AG09309 (cell line): ENCODE measurements at regions not wholly inside any gene's neighbourhood (a gene's known extent, or its start where the extent isn't known, plus 50 kb on each side); places are given as distances from the start of the nearest gene placed in this dataset.

Experiments used
- DNase-seq: peaks from one replicate; pipeline ENCODE4 v3.0.0-alpha.2; 2010; ENCODE audit warnings: low read depth
- H3K4me3 ChIP-seq: 2 replicates; pipeline ENCODE4 v1.5.1; 2011; ENCODE audit warnings: mild to moderate bottlenecking, low read depth, low read length, moderate library complexity; ENCODE audit not compliant: control insufficient read depth
- TF ChIP-seq, protein P1 (sequence below): IDR thresholded peaks from 2 replicates; pipeline ENCODE4 v1.5.1; 2011; ENCODE audit warnings: mild to moderate bottlenecking, low read depth, low read length, inconsistent platforms; ENCODE audit not compliant: insufficient read depth, control insufficient read depth; ENCODE audit errors: missing control alignments

DNA sequence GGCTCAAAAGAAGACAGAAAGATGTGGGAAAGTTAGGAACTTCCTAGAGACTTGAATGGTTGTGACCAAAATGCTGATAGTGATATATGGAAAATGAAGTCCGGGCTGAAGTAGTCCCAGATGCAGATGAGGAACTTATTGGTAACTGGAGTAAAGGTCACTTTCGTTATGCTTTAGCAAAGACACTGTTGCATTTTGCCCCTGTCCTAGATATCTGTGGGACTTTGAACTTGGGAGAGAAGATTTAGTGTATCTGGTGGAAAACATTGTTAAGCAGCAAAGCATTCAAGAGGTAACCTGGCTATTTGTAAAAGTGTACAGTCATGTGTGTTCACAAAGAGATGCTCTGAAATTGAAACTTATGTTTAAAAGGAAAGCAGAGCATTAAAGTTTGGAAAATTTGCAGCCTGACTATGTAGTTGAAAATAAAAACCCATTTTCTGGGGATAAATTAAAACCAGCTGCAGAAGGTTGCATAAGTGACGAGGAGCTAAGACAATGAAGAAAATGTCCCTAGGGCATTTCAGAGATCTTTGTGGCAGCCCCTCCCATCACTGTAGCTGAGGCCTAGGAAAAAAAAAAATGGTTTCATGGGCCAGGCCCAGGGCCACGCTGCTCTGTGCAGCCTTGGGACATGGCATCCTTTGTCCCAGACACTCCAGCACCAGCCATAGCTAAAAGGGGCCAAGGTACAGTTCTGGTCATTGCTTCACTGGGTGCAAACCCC lies 1692.2 kb downstream of the HACE1 start:
- H3K4me3 ChIP-seq: no peak overlapping the region
- TF ChIP-seq, protein P1, sequence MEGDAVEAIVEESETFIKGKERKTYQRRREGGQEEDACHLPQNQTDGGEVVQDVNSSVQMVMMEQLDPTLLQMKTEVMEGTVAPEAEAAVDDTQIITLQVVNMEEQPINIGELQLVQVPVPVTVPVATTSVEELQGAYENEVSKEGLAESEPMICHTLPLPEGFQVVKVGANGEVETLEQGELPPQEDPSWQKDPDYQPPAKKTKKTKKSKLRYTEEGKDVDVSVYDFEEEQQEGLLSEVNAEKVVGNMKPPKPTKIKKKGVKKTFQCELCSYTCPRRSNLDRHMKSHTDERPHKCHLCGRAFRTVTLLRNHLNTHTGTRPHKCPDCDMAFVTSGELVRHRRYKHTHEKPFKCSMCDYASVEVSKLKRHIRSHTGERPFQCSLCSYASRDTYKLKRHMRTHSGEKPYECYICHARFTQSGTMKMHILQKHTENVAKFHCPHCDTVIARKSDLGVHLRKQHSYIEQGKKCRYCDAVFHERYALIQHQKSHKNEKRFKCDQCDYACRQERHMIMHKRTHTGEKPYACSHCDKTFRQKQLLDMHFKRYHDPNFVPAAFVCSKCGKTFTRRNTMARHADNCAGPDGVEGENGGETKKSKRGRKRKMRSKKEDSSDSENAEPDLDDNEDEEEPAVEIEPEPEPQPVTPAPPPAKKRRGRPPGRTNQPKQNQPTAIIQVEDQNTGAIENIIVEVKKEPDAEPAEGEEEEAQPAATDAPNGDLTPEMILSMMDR: no peak
- no peak for DNase-seq

DNA sequence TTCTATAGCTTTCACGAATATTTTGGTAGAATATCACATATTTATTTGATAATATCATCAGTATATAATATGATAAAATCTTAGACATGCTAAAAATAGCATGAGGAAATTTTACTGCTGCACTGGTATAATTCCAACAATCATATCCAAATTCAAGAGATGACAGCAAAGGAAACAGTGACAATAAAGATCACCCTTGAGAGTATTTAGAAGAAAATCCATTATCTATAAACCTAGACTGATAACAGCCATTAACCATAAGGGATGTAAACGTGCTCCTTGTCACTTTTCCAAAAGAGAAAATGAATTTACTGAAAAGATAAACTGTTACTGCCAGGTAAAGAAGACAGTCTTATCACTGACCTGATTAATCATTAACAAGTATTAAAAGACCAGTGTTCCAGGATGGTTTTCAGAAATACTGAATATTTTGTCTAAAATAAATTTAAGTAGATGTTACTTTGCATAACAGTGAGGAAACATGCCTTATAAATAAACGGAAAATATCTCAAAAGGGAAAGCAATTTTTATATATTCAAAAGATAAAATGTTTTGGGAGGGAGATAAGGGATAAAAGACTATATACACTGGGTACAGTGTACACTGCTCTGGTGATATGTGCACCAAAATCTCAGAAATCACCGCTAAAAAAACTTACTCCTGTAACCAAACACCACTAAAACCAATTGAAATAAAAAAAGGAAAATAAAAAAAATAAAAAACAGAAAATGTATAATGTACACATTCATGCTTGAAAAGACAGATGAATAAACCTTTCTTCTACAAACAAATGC lies 1704.7 kb downstream of the HACE1 start:
- DNase-seq: no peak
- no peak overlapping the region for H3K4me3 ChIP-seq
- TF ChIP-seq, protein P1: no peak

DNA sequence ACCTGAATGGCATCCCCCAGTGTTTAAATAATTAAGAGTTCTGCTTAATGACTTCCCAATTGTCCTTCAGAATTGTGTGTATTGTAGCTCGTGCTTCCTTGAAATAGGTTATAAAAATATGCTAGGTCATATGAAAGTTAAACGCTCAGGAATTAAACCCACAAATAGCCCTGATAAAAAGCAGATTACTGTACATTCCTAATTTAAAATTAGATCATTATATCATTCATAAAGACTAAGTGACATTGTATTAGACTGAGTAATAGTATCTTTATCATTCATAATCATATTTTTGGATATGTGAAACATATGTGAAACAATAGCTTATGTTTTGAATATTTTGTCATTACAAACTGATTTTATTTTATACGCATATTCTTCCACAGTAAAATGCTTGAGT lies 1706.7 kb downstream of the HACE1 start:
- H3K4me3 ChIP-seq: no peak overlapping the region
- no peak for DNase-seq
- TF ChIP-seq, protein P1: no peak

DNA sequence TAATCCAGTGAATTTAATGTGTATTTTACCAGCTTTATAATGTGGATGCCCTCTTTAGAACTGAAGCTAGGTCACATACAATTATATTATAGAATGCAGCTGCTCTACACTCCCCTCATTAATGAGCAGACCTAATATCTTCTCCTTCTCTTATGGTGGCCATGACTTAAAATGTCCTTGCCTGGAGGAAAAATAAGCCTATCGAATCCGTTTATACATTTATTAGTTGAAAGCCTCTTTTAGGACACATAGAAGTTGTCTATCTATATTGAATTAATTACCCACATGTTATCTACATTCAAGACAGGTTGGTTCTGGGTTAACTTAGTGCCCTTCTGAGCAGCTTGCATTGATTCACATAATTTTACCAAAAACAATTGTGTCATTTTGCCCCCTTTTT lies 1716.8 kb downstream of the HACE1 start:
- no peak overlapping the region for H3K4me3 ChIP-seq
- DNase-seq: no peak
- TF ChIP-seq, protein P1: no peak

DNA sequence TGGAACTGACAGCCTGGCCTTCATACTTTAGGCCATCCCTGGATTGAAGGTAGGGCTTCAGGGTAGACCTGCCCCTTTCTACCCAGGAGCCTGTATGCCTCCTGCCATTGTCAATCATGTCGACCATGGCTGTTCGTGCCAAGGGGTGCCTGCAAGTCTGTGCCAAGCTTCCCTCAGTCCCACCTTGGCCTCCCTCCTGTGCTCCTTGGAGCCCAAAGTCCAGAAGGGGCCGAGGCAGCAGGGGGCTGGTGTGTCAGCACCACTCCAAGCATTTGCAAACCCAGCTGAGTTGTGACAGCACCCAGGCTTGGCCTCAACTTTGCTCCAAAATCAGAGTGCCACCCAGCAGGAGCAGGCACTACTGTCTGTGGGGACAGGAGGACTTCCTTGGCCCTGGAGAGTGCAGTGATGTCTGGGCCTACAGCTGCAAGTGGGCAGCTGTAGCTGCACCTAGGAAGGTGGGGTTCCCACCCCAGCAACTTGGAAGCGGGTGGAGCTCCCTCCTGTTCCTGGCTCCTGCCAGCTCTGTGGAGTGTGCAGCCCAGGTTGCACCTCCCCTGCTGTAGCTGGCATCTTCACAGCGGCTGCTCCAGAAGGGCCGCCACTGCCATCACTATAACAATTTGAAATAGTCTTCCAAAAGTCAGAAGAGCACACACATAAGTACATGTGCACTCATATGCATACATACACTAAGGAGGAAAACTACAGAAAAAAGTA lies 1719.3 kb downstream of the HACE1 start:
- TF ChIP-seq, protein P1: no peak
- no peak overlapping the region for H3K4me3 ChIP-seq
- no peak for DNase-seq

DNA sequence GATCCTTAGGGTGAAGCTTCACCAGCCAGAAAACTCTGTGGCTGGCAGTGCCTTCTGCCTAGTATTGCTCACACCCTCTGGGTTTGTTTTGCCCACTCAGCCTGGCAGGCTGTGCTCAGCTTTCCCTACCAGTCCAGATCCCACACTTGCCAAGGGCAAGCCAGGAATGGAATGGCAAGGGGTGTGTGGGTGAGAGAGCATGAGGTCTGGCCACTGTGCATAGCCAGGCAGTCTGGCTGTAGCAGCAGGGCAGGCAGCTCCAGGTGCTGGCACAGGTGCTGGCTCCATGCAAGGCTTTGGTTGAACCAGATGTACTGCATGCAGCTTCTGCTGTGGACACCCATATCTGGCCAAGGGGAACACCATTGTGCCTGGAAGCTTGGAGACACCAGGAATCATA lies 1720.3 kb downstream of the HACE1 start:
- TF ChIP-seq, protein P1: no peak
- no peak overlapping the region for H3K4me3 ChIP-seq
- DNase-seq: no peak
